Central memory CD8-positive, alpha-beta T cell (primary cell): ENCODE measurements at regions not wholly inside any gene's neighbourhood (a gene's known extent, or its start where the extent isn't known, plus 50 kb on each side); places are given as distances from the start of the nearest gene placed in this dataset.

Experiments
- ATAC-seq: fragments of 150-1000 bp; cut with Tn5 transposase; replicated peaks from 2 replicates; pipeline ENCODE4 v1.10.0; 2022; ENCODE audit warnings: mild to moderate bottlenecking, moderate FRiP score, moderate number of reproducible peaks; ENCODE audit not compliant: poor library complexity, severe bottlenecking; ENCODE audit errors: extremely low read depth
- DNase-seq, 2 donors: peaks; one replicate each; pipeline ENCODE4 v3.0.0; 2021; ENCODE audit warnings: low spot score in 2 of 2
- H3K27ac Mint-ChIP-seq: one replicate; pipeline ENCODE4 v1.8.0; 2022; ENCODE audit warnings: low read depth, mild to moderate bottlenecking, moderate library complexity, mixed read lengths
- H3K27me3 Mint-ChIP-seq: one replicate; pipeline ENCODE4 v1.8.0; 2022; ENCODE audit warnings: mixed read lengths
- H3K36me3 Mint-ChIP-seq: one replicate; pipeline ENCODE4 v1.8.0; 2022; ENCODE audit warnings: mild to moderate bottlenecking, moderate library complexity, mixed read lengths; ENCODE audit not compliant: insufficient read depth
- H3K4me1 Mint-ChIP-seq: one replicate; pipeline ENCODE4 v1.8.0; 2022; ENCODE audit warnings: mixed read lengths
- H3K4me3 Mint-ChIP-seq: one replicate; pipeline ENCODE4 v1.8.0; 2022; ENCODE audit warnings: mild to moderate bottlenecking, moderate library complexity, mixed read lengths
- H3K9me3 Mint-ChIP-seq: one replicate; pipeline ENCODE4 v1.8.0; 2022; ENCODE audit warnings: mixed read lengths

- H3K36me3 Mint-ChIP-seq = no peaks in the 10 kb centered on the region
- peaks cover 17% of the 10 kb centered on the region for H3K27me3 Mint-ChIP-seq
- DNase-seq (no peak), ATAC-seq (no peak)
- no peak overlapping the region for H3K27ac Mint-ChIP-seq
- no peaks in the 10 kb centered on the region for H3K4me1 Mint-ChIP-seq
- no peaks in the 10 kb centered on the region for H3K9me3 Mint-ChIP-seq
- H3K4me3 Mint-ChIP-seq = no peak overlapping the region
Observed at GRCh38 chr3:150169330-150169940, 198.7 kb upstream of the PFN2 start.

GRCh38 chr3:150168698-150169097, 198.0 kb upstream of the PFN2 start:
- no peaks in the 10 kb centered on the region for H3K4me1 Mint-ChIP-seq
- H3K9me3 Mint-ChIP-seq = no peaks in the 10 kb centered on the region
- DNase-seq (no peak), ATAC-seq (no peak)
- H3K27me3 Mint-ChIP-seq = peaks cover 17% of the 10 kb centered on the region
- no peak overlapping the region for H3K4me3 Mint-ChIP-seq
- H3K27ac Mint-ChIP-seq = no peak overlapping the region
- H3K36me3 Mint-ChIP-seq = no peaks in the 10 kb centered on the region

- Mint-ChIP-seq H3K27me3 (peaks cover 28% of the 10 kb centered on the region), H3K9me3 (no peaks in the 10 kb centered on the region), H3K4me3 (no peak overlapping the region), H3K4me1 (no peaks in the 10 kb centered on the region), H3K36me3 (no peaks in the 10 kb centered on the region), H3K27ac (no peak overlapping the region)
- ATAC-seq (no peak), DNase-seq (no peak)
Observed at GRCh38 chr3:150165396-150166094, 194.8 kb upstream of the PFN2 start.

- H3K4me3 Mint-ChIP-seq = no peak overlapping the region
- no peaks in the 10 kb centered on the region for H3K36me3 Mint-ChIP-seq
- no peaks in the 10 kb centered on the region for H3K4me1 Mint-ChIP-seq
- ATAC-seq = no peak
- H3K27me3 Mint-ChIP-seq = peaks cover 44% of the 10 kb centered on the region
- H3K9me3 Mint-ChIP-seq = no peaks in the 10 kb centered on the region
- no peak overlapping the region for H3K27ac Mint-ChIP-seq
- no peak for DNase-seq
Observed at GRCh38 chr3:150161011-150161410, 190.3 kb upstream of the PFN2 start.

- no peak for DNase-seq
Observed at GRCh38 chr3:150158943-150159625, 188.4 kb upstream of the PFN2 start.

GRCh38 chr3:150152567-150152966, 181.9 kb upstream of the PFN2 start:
- Mint-ChIP-seq H3K9me3 (no peaks in the 10 kb centered on the region), H3K4me1 (no peaks in the 10 kb centered on the region), H3K36me3 (no peaks in the 10 kb centered on the region), H3K4me3 (no peak overlapping the region), H3K27ac (no peak overlapping the region), H3K27me3 (peaks cover 51% of the 10 kb centered on the region)
- ATAC-seq = no peak
- no peak for DNase-seq

More at GRCh38 chr3:150158943-150159625, 188.4 kb upstream of the PFN2 start:
- no peak overlapping the region for H3K27ac Mint-ChIP-seq
- H3K36me3 Mint-ChIP-seq = no peaks in the 10 kb centered on the region
- no peaks in the 10 kb centered on the region for H3K4me1 Mint-ChIP-seq
- peaks cover 44% of the 10 kb centered on the region for H3K27me3 Mint-ChIP-seq
- H3K4me3 Mint-ChIP-seq = no peak overlapping the region
- H3K9me3 Mint-ChIP-seq = no peaks in the 10 kb centered on the region
- no peak for ATAC-seq

- no peaks in the 10 kb centered on the region for H3K4me1 Mint-ChIP-seq
- no peaks in the 10 kb centered on the region for H3K9me3 Mint-ChIP-seq
- DNase-seq (no peak), ATAC-seq (no peak)
- peaks cover 63% of the 10 kb centered on the region for H3K27me3 Mint-ChIP-seq
- no peaks in the 10 kb centered on the region for H3K36me3 Mint-ChIP-seq
- no peak overlapping the region for H3K27ac Mint-ChIP-seq
- no peak overlapping the region for H3K4me3 Mint-ChIP-seq
Observed at GRCh38 chr3:150150633-150151032, 179.9 kb upstream of the PFN2 start.

- H3K27ac Mint-ChIP-seq = no peak overlapping the region
- no peak overlapping the region for H3K4me3 Mint-ChIP-seq
- no peaks in the 10 kb centered on the region for H3K4me1 Mint-ChIP-seq
- DNase-seq (no peak), ATAC-seq (no peak)
- no peaks in the 10 kb centered on the region for H3K9me3 Mint-ChIP-seq
- peaks cover 56% of the 10 kb centered on the region for H3K27me3 Mint-ChIP-seq
- no peaks in the 10 kb centered on the region for H3K36me3 Mint-ChIP-seq
Observed at GRCh38 chr3:150149651-150150051, 179.0 kb upstream of the PFN2 start.

GRCh38 chr3:150148227-150148626, 177.5 kb upstream of the PFN2 start:
- no peaks in the 10 kb centered on the region for H3K36me3 Mint-ChIP-seq
- H3K9me3 Mint-ChIP-seq = no peaks in the 10 kb centered on the region
- no peak overlapping the region for H3K4me3 Mint-ChIP-seq
- peaks cover 47% of the 10 kb centered on the region for H3K27me3 Mint-ChIP-seq
- no peak for DNase-seq
- H3K27ac Mint-ChIP-seq = no peak overlapping the region
- H3K4me1 Mint-ChIP-seq = no peaks in the 10 kb centered on the region
- no peak for ATAC-seq

- DNase-seq (no peak), ATAC-seq (no peak)
- Mint-ChIP-seq H3K4me1 (no peaks in the 10 kb centered on the region), H3K9me3 (no peaks in the 10 kb centered on the region), H3K36me3 (no peaks in the 10 kb centered on the region), H3K4me3 (no peak overlapping the region), H3K27ac (no peak overlapping the region), H3K27me3 (peaks cover 42% of the 10 kb centered on the region)
Observed at GRCh38 chr3:150147776-150148175, 177.1 kb upstream of the PFN2 start.

GRCh38 chr3:150146991-150147761, 176.5 kb upstream of the PFN2 start:
- Mint-ChIP-seq H3K4me1 (no peaks in the 10 kb centered on the region), H3K4me3 (no peak overlapping the region), H3K36me3 (no peaks in the 10 kb centered on the region), H3K27ac (no peak overlapping the region), H3K9me3 (no peaks in the 10 kb centered on the region), H3K27me3 (peaks cover 36% of the 10 kb centered on the region)
- ATAC-seq = no peak
- no peak for DNase-seq

GRCh38 chr3:150145659-150146058, 175.0 kb upstream of the PFN2 start:
- no peaks in the 10 kb centered on the region for H3K4me1 Mint-ChIP-seq
- DNase-seq = no peak
- no peaks in the 10 kb centered on the region for H3K9me3 Mint-ChIP-seq
- H3K27ac Mint-ChIP-seq = no peak overlapping the region
- ATAC-seq = no peak
- no peaks in the 10 kb centered on the region for H3K36me3 Mint-ChIP-seq
- no peak overlapping the region for H3K4me3 Mint-ChIP-seq
- H3K27me3 Mint-ChIP-seq = peaks cover 21% of the 10 kb centered on the region
